ENCODE measurements at regions not wholly inside any gene's neighbourhood (a gene's known extent, or its start where the extent isn't known, plus 50 kb on each side); places are given as distances from the start of the nearest gene placed in this dataset.

- H3K27ac Mint-ChIP-seq, result no peak overlapping the region
- intact Hi-C loops (cut with micrococcal nuclease), result no loop called here
- Histone ChIP-seq H3K27me3 (ENCODE audit: control insufficient read depth, insufficient read depth, low read length) (no peaks in the 10 kb centered on the region), H3K36me3 (ENCODE audit: control insufficient read depth, insufficient read depth, low read length) (no peaks in the 10 kb centered on the region), H3K4me1 (ENCODE audit: control insufficient read depth, insufficient read depth, low read length) (no peaks in the 10 kb centered on the region), H3K9me3 (ENCODE audit: control insufficient read depth, insufficient read depth, low read length) (peaks cover 3% of the 10 kb centered on the region), H3K4me3 (ENCODE audit: low read length) (no peak overlapping the region), H3K27ac (ENCODE audit: low read length) (no peak overlapping the region)
- ATAC-seq (no peak), DNase-seq (peak in 1 of 2 donors; percentile 0)
- H3K36me3 Mint-ChIP-seq, result no peaks in the 10 kb centered on the region
- WGBS (ENCODE audit: insufficient coverage), result 86% methylated on average over 3 of the region's 3 CpGs
- H3K9me3 Mint-ChIP-seq, result peaks cover 3 to 7% of the 10 kb centered on the region in 2 donors
- H3K4me1 Mint-ChIP-seq, result no peaks in the 10 kb centered on the region
- H3K27me3 Mint-ChIP-seq (ENCODE audit: low read depth in 2 of 2), result peaks cover 0 to 11% of the 10 kb centered on the region in 2 donors
- H3K4me3 Mint-ChIP-seq, result no peak overlapping the region
- TF ChIP-seq CTCF (IDR thresholded peaks at IDR 0.05), result no peak
Observed at GRCh38 chrX:113929004-113929403, 654.9 kb upstream of the HTR2C start.

- no peaks in the 10 kb centered on the region for H3K27me3 ChIP-seq (ENCODE audit: control insufficient read depth, insufficient read depth, low read length)
- no peaks in the 10 kb centered on the region for H3K27me3 Mint-ChIP-seq (ENCODE audit: low read depth in 2 of 2)
- TF ChIP-seq CTCF (IDR thresholded peaks at IDR 0.05), result no peak
- H3K9me3 ChIP-seq (ENCODE audit: control insufficient read depth, insufficient read depth, low read length), result no peaks in the 10 kb centered on the region
- ATAC-seq (no peak), DNase-seq (no peak)
- no peak overlapping the region for H3K4me3 Mint-ChIP-seq
- no peak overlapping the region for H3K27ac ChIP-seq (ENCODE audit: low read length)
- H3K4me1 ChIP-seq (ENCODE audit: control insufficient read depth, insufficient read depth, low read length), result no peaks in the 10 kb centered on the region
- peaks cover 0 to 5% of the 10 kb centered on the region in 2 donors for H3K9me3 Mint-ChIP-seq
- no peaks in the 10 kb centered on the region for H3K4me1 Mint-ChIP-seq
- no peaks in the 10 kb centered on the region for H3K36me3 Mint-ChIP-seq
- H3K4me3 ChIP-seq (ENCODE audit: low read length), result no peak overlapping the region
- WGBS (ENCODE audit: insufficient coverage), result 100% methylated on average over 2 of the region's 4 CpGs
- no peaks in the 10 kb centered on the region for H3K36me3 ChIP-seq (ENCODE audit: control insufficient read depth, insufficient read depth, low read length)
- intact Hi-C loops (cut with micrococcal nuclease), result no loop called here
- no peak overlapping the region for H3K27ac Mint-ChIP-seq
Observed at GRCh38 chrX:113920661-113921060, 663.2 kb upstream of the HTR2C start.

GRCh38 chrX:113919387-113919786, 664.5 kb upstream of the HTR2C start:
- Mint-ChIP-seq H3K36me3 (no peaks in the 10 kb centered on the region), H3K4me1 (no peaks in the 10 kb centered on the region)

More at GRCh38 chrX:113919387-113919786, 664.5 kb upstream of the HTR2C start:
- TF ChIP-seq CTCF (IDR thresholded peaks at IDR 0.05), result no peak
- no peak for DNase-seq
- H3K9me3 Mint-ChIP-seq, result peaks cover 2 to 6% of the 10 kb centered on the region in 2 donors
- no peaks in the 10 kb centered on the region for H3K4me1 ChIP-seq (ENCODE audit: control insufficient read depth, insufficient read depth, low read length)
- H3K4me3 Mint-ChIP-seq, result no peak overlapping the region
- H3K4me3 ChIP-seq (ENCODE audit: low read length), result no peak overlapping the region
- H3K27me3 Mint-ChIP-seq (ENCODE audit: low read depth in 2 of 2), result no peaks in the 10 kb centered on the region
- H3K27me3 ChIP-seq (ENCODE audit: control insufficient read depth, insufficient read depth, low read length), result no peaks in the 10 kb centered on the region
- no peaks in the 10 kb centered on the region for H3K36me3 ChIP-seq (ENCODE audit: control insufficient read depth, insufficient read depth, low read length)
- H3K27ac ChIP-seq (ENCODE audit: low read length), result no peak overlapping the region
- 80% methylated on average over 1 of the region's 4 CpGs for WGBS (ENCODE audit: insufficient coverage)
- no peaks in the 10 kb centered on the region for H3K9me3 ChIP-seq (ENCODE audit: control insufficient read depth, insufficient read depth, low read length)
- intact Hi-C loops (cut with micrococcal nuclease), result no loop called here
- no peak overlapping the region for H3K27ac Mint-ChIP-seq
- ATAC-seq, result no peak

All from natural killer cell (primary cell).